Ovary (tissue), 7 donors: ENCODE measurements at regions not wholly inside any gene's neighbourhood (a gene's known extent, or its start where the extent isn't known, plus 50 kb on each side); places are given as distances from the start of the nearest gene placed in this dataset.
A peak's percentile ranks its signal among the peaks of the same experiment; 100 is the strongest.

Source experiments
- DNase-seq, 5 donors: peaks; one replicate each; pipeline ENCODE4 v3.0.0-alpha.2; 2019 to 2020
- H3K27ac ChIP-seq, 2 donors: fragments of 200-600 bp; one replicate each; pipeline versions ENCODE4 v1.5.1 to v1.8.0; 2019 to 2022
- H3K27me3 ChIP-seq: fragments of 200-600 bp; one replicate; pipeline ENCODE4 v1.8.0; 2022
- H3K36me3 ChIP-seq: fragments of 200-600 bp; sonication (generic); one replicate; pipeline ENCODE4 v1.5.1; 2019
- H3K4me1 ChIP-seq: one replicate; pipeline ENCODE4 v1.8.1; 2013; ENCODE audit warnings: mild to moderate bottlenecking, moderate library complexity; ENCODE audit not compliant: insufficient read depth
- H3K4me3 ChIP-seq: fragments of 200-600 bp; sonication (generic); one replicate; pipeline ENCODE4 v1.5.1; 2017
- H3K9me3 ChIP-seq, 2 donors: fragments of 200-600 bp in 1 of 2; sonication (generic) in 1 of 2; one replicate each; pipeline versions ENCODE4 v1.5.1 to v1.8.1; 2013 to 2019; ENCODE audit warnings: mild to moderate bottlenecking in 1 of 2, moderate library complexity in 1 of 2
- CTCF ChIP-seq, 3 donors: fragments of 450-650 bp in 2 of 3; fragments of 200-600 bp in 1 of 3; IDR thresholded peaks; one replicate each; pipeline versions ENCODE4 v1.5.1 to v1.8.0; 2016 to 2022; ENCODE audit warnings: antibody characterized with exemption in 3 of 3, mild to moderate bottlenecking in 1 of 3
- EP300 ChIP-seq: sonication (generic); formaldehyde crosslinking; IDR thresholded peaks from one replicate; pipeline ENCODE4 v1.6.1; 2017; ENCODE audit warnings: antibody characterized with exemption
- POLR2A ChIP-seq: fragments of 450-650 bp; IDR thresholded peaks from one replicate; pipeline ENCODE4 v1.6.1; 2017; ENCODE audit warnings: antibody characterized with exemption, mild to moderate bottlenecking, moderate library complexity
- WGBS, 3 donors: extraction: QIAGEN DNeasy Blood & Tissue Kit in 1 of 3; methylation state at CpG; one replicate each; pipeline versions ENCODE4 v1.1.5 to v1.1.7; 2013 to 2017; 5-methylcytosine and 5-hydroxymethylcytosine counted together
- intact Hi-C, 4 donors: fragments of 100-400 bp; cut with DNase I; formaldehyde crosslinking; loops; one replicate each; pipeline versions ENCODE4 v1.11.0 to v1.15.1; 2022 to 2023
- donor health status: DM: no; HTN: no; CAD: no; lungs with moderate emphysema.
- donor health status: DM: no; HTN: no; CAD: no.
- donor health status: Bipolar disorder and iron deficiency.
- donor health status: DM: no; HTN: no; CAD: no.
- donor health status: DM: yes; HTN: yes; CAD: no.

- no peak overlapping the region for H3K27ac ChIP-seq
- 93 to 98% (median 94%) methylated on average over 1 of the region's 1 CpG for WGBS, 3 donors
- H3K9me3 ChIP-seq: no peaks in the 10 kb centered on the region
- intact Hi-C loops: no loop called here
- H3K4me1 ChIP-seq: peaks cover 2% of the 10 kb centered on the region
- TF ChIP-seq EP300 (no peak), POLR2A (no peak), CTCF (IDR thresholded peaks at IDR 0.05) (no peak)
- H3K36me3 ChIP-seq: no peaks in the 10 kb centered on the region
- H3K4me3 ChIP-seq: no peak overlapping the region
- DNase-seq: no peak
- H3K27me3 ChIP-seq: no peaks in the 10 kb centered on the region
Observed at GRCh38 chr4:41446391-41446790, 91.6 kb upstream of the LIMCH1 start.

GRCh38 chr4:41446981-41447725 is 90.8 kb upstream of the LIMCH1 start:
- no peak for DNase-seq
- TF ChIP-seq CTCF (IDR thresholded peaks at IDR 0.05) (no peak), POLR2A (no peak), EP300 (no peak)
- no peak overlapping the region for H3K4me3 ChIP-seq
- H3K36me3 ChIP-seq: no peaks in the 10 kb centered on the region
- H3K27ac ChIP-seq: no peak overlapping the region
- peaks cover 2% of the 10 kb centered on the region for H3K4me1 ChIP-seq
- intact Hi-C loops: no loop called here
- WGBS, 3 donors: 95 to 98% (median 97%) methylated on average over 11 of the region's 11 CpGs
- H3K9me3 ChIP-seq: no peaks in the 10 kb centered on the region
- no peaks in the 10 kb centered on the region for H3K27me3 ChIP-seq

GRCh38 chr4:41448934-41449333 is 89.0 kb upstream of the LIMCH1 start:
- Histone ChIP-seq H3K9me3 (no peaks in the 10 kb centered on the region), H3K27me3 (no peaks in the 10 kb centered on the region), H3K27ac (no peak overlapping the region), H3K36me3 (no peaks in the 10 kb centered on the region), H3K4me1 (peaks cover 3% of the 10 kb centered on the region), H3K4me3 (no peak overlapping the region)
- intact Hi-C loops: no loop called here
- 11 to 23% (median 17%) methylated on average over 7 of the region's 7 CpGs for WGBS, 3 donors
- TF ChIP-seq EP300 (no peak), CTCF (IDR thresholded peaks at IDR 0.05) (no peak), POLR2A (no peak)
- peak; percentile 84 to 91 (median 87) for DNase-seq

- H3K27me3 ChIP-seq: no peaks in the 10 kb centered on the region
- H3K27ac ChIP-seq: no peak overlapping the region
- intact Hi-C loops: no loop called here
- WGBS, 3 donors: 92 to 98% (median 94%) methylated on average over 3 of the region's 3 CpGs
- no peak for DNase-seq
- H3K36me3 ChIP-seq: no peaks in the 10 kb centered on the region
- H3K9me3 ChIP-seq: no peaks in the 10 kb centered on the region
- no peak for TF ChIP-seq EP300
- no peak for TF ChIP-seq POLR2A
- no peak for TF ChIP-seq CTCF (IDR thresholded peaks at IDR 0.05)
- peaks cover 12% of the 10 kb centered on the region for H3K4me1 ChIP-seq
- no peak overlapping the region for H3K4me3 ChIP-seq
Observed at GRCh38 chr4:41451961-41452360, 86.0 kb upstream of the LIMCH1 start.
